Common myeloid progenitor, CD34-positive (primary cell): ENCODE measurements at regions not wholly inside any gene's neighbourhood (a gene's known extent, or its start where the extent isn't known, plus 50 kb on each side); places are given as distances from the start of the nearest gene placed in this dataset.

Source experiments
- CTCF ChIA-PET: fragments of 350-600 bp; sonication (Branson Sonifier 250); formaldehyde crosslinking; loops from one replicate; lab custom pipeline; 2021; ENCODE audit warnings: antibody characterized with exemption; lab: Charles Lee
- POLR2A ChIA-PET: fragments of 350-600 bp; sonication (Branson Sonifier 250); formaldehyde crosslinking; loops from one replicate; lab custom pipeline; 2021; ENCODE audit warnings: antibody characterized with exemption; lab: Charles Lee
- DNase-seq, 3 donors: peaks; one replicate each; pipeline versions ENCODE4 v3.0.0 to v3.0.0-alpha.2; 2013
- H3K27ac ChIP-seq, 2 experiments: 1 replicate in 1 of 2; 2 replicates in 1 of 2; pipeline ENCODE4 v1.7.0; 2013; ENCODE audit warnings: inconsistent platforms in 2 of 2, low read length in 2 of 2, mild to moderate bottlenecking in 2 of 2, low read depth in 1 of 2, moderate library complexity in 1 of 2; ENCODE audit not compliant: severe bottlenecking in 2 of 2, insufficient read depth in 1 of 2, poor library complexity in 1 of 2
- H3K27me3 ChIP-seq, 5 experiments: replicated peaks in 2 of 5; 1 replicate in 3 of 5; 2 replicates in 2 of 5; pipeline versions ENCODE4 v1.6.1 to v1.7.0; 2013; ENCODE audit warnings: low read length in 4 of 5, mild to moderate bottlenecking in 2 of 5, moderate library complexity in 2 of 5, inconsistent platforms in 1 of 5; ENCODE audit not compliant: insufficient read depth in 5 of 5, control insufficient read depth in 4 of 5
- H3K36me3 ChIP-seq, 4 experiments: 1 replicate in 2 of 4; 2 replicates in 2 of 4; pipeline versions ENCODE4 v1.6.1 to v1.7.0; 2013; ENCODE audit warnings: low read length in 3 of 4, control low read depth in 1 of 4, mild to moderate bottlenecking in 1 of 4; ENCODE audit not compliant: control insufficient read depth in 4 of 4, insufficient read depth in 4 of 4
- H3K4me1 ChIP-seq, 4 experiments: 1 replicate in 3 of 4; 2 replicates in 1 of 4; pipeline versions ENCODE4 v1.6.1 to v1.7.1; 2013; ENCODE audit warnings: low read length in 3 of 4, mild to moderate bottlenecking in 3 of 4, control low read depth in 1 of 4, inconsistent platforms in 1 of 4, moderate library complexity in 1 of 4; ENCODE audit not compliant: control insufficient read depth in 4 of 4, insufficient read depth in 4 of 4; ENCODE audit errors: control extremely low read depth in 1 of 4
- H3K4me3 ChIP-seq, 7 experiments: 1 replicate in 4 of 7; 2 replicates in 3 of 7; pipeline versions ENCODE4 v1.5.1 to v1.7.0; 2013; ENCODE audit warnings: mild to moderate bottlenecking in 7 of 7, low read length in 6 of 7, moderate library complexity in 6 of 7, inconsistent platforms in 2 of 7, low read depth in 2 of 7, control low read depth in 1 of 7; ENCODE audit not compliant: insufficient read depth in 4 of 7, control insufficient read depth in 1 of 7; ENCODE audit errors: extremely low read depth in 1 of 7
- H3K9me3 ChIP-seq, 5 experiments: 1 replicate in 4 of 5; 2 replicates in 1 of 5; pipeline versions ENCODE4 v1.6.1 to v1.7.1; 2013; ENCODE audit warnings: low read length in 4 of 5, mild to moderate bottlenecking in 2 of 5, inconsistent platforms in 1 of 5, low read depth in 1 of 5, moderate library complexity in 1 of 5; ENCODE audit not compliant: control insufficient read depth in 4 of 5, insufficient read depth in 2 of 5; ENCODE audit errors: control extremely low read depth in 1 of 5
- WGBS: methylation state at CpG from one replicate; pipeline ENCODE4 v1.1.5; 2013; ENCODE audit not compliant: insufficient coverage; 5-methylcytosine and 5-hydroxymethylcytosine counted together

- ChIA-PET CTCF (no interaction called here), POLR2A (no interaction called here)
- no peaks in the 10 kb centered on the region for H3K36me3 ChIP-seq
- 79% methylated on average over 5 of the region's 6 CpGs for WGBS
- H3K9me3 ChIP-seq, result peaks cover 0 to 3% (median 0%) of the 10 kb centered on the region in 5 experiments
- H3K4me1 ChIP-seq, result peaks cover 0 to 3% (median 1%) of the 10 kb centered on the region in 4 experiments
- no peaks in the 10 kb centered on the region for H3K27me3 ChIP-seq
- H3K4me3 ChIP-seq, result no peak overlapping the region
- H3K27ac ChIP-seq, result no peak overlapping the region
- peak; percentile 14 to 61 (median 53) for DNase-seq
Observed at GRCh38 chrX:4905576-4905975, 1192.1 kb upstream of the PRKX start.

- H3K27ac ChIP-seq, result no peak overlapping the region
- no peaks in the 10 kb centered on the region for H3K4me1 ChIP-seq
- DNase-seq, result no peak
- peaks cover 0 to 3% (median 0%) of the 10 kb centered on the region in 5 experiments for H3K9me3 ChIP-seq
- H3K27me3 ChIP-seq, result no peaks in the 10 kb centered on the region
- ChIA-PET POLR2A (no interaction called here), CTCF (no interaction called here)
- no peak overlapping the region for H3K4me3 ChIP-seq
- no peaks in the 10 kb centered on the region for H3K36me3 ChIP-seq
- WGBS, result 100% methylated on average over 1 of the region's 2 CpGs
Observed at GRCh38 chrX:4881277-4881676, 1167.8 kb upstream of the PRKX start.

GRCh38 chrX:4878640-4879039 lies 1165.2 kb upstream of the PRKX start:
- ChIA-PET CTCF (no interaction called here), POLR2A (no interaction called here)
- no peak overlapping the region for H3K4me3 ChIP-seq
- no peak for DNase-seq
- no peaks in the 10 kb centered on the region for H3K36me3 ChIP-seq
- H3K9me3 ChIP-seq, result peaks cover 0 to 3% (median 0%) of the 10 kb centered on the region in 5 experiments
- H3K27ac ChIP-seq, result no peak overlapping the region
- WGBS, result no CpG with 5 or more reads among the region's 3 CpGs
- H3K4me1 ChIP-seq, result no peaks in the 10 kb centered on the region
- no peaks in the 10 kb centered on the region for H3K27me3 ChIP-seq

- Histone ChIP-seq H3K4me1 (no peaks in the 10 kb centered on the region), H3K27me3 (no peaks in the 10 kb centered on the region), H3K4me3 (no peak overlapping the region), H3K9me3 (peaks cover 0 to 3% (median 0%) of the 10 kb centered on the region in 5 experiments), H3K27ac (no peak overlapping the region), H3K36me3 (no peaks in the 10 kb centered on the region)
- ChIA-PET POLR2A (no interaction called here), CTCF (no interaction called here)
- no CpG with 5 or more reads among the region's 3 CpGs for WGBS
- no peak for DNase-seq
Observed at GRCh38 chrX:4876268-4876667, 1162.8 kb upstream of the PRKX start.

- H3K9me3 ChIP-seq, result no peaks in the 10 kb centered on the region
- no CpG with 5 or more reads among the region's 2 CpGs for WGBS
- H3K27ac ChIP-seq, result no peak overlapping the region
- no peaks in the 10 kb centered on the region for H3K27me3 ChIP-seq
- no peak overlapping the region for H3K4me3 ChIP-seq
- H3K4me1 ChIP-seq, result no peaks in the 10 kb centered on the region
- POLR2A ChIA-PET, result no interaction called here
- DNase-seq, result no peak
- no peaks in the 10 kb centered on the region for H3K36me3 ChIP-seq
- CTCF ChIA-PET, result no interaction called here
Observed at GRCh38 chrX:4851534-4851933, 1138.1 kb upstream of the PRKX start.

- 100% methylated on average over 2 of the region's 4 CpGs for WGBS
- Histone ChIP-seq H3K27ac (no peak overlapping the region), H3K9me3 (no peaks in the 10 kb centered on the region), H3K36me3 (no peaks in the 10 kb centered on the region), H3K4me1 (no peaks in the 10 kb centered on the region), H3K27me3 (no peaks in the 10 kb centered on the region), H3K4me3 (no peak overlapping the region)
- POLR2A ChIA-PET, result no interaction called here
- DNase-seq, result no peak
- CTCF ChIA-PET, result no interaction called here
Observed at GRCh38 chrX:4850312-4850711, 1136.9 kb upstream of the PRKX start.

- ChIA-PET CTCF (no interaction called here), POLR2A (no interaction called here)
- Histone ChIP-seq H3K4me1 (no peaks in the 10 kb centered on the region), H3K36me3 (no peaks in the 10 kb centered on the region), H3K27me3 (no peaks in the 10 kb centered on the region), H3K4me3 (no peak overlapping the region), H3K27ac (no peak overlapping the region), H3K9me3 (no peaks in the 10 kb centered on the region)
- no peak for DNase-seq
- 84% methylated on average over 4 of the region's 4 CpGs for WGBS
Observed at GRCh38 chrX:4844376-4844775, 1130.9 kb upstream of the PRKX start.
